CD4-positive, alpha-beta T cell treated with Interleukin-6 at 100 ng/mL for 8 hours (primary cell): ENCODE measurements at regions not wholly inside any gene's neighbourhood (a gene's known extent, or its start where the extent isn't known, plus 50 kb on each side); places are given as distances from the start of the nearest gene placed in this dataset.
"Not testable (repeated sequence)": the region's sequence is repeated elsewhere in the genome, so short reads cannot be mapped to it uniquely, and the experiment has no call there.

Experiments
- DNase-seq: peaks from one replicate; pipeline ENCODE4 v3.0.0-alpha.2; 2020; ENCODE audit warnings: mixed read lengths, low spot score

DNA sequence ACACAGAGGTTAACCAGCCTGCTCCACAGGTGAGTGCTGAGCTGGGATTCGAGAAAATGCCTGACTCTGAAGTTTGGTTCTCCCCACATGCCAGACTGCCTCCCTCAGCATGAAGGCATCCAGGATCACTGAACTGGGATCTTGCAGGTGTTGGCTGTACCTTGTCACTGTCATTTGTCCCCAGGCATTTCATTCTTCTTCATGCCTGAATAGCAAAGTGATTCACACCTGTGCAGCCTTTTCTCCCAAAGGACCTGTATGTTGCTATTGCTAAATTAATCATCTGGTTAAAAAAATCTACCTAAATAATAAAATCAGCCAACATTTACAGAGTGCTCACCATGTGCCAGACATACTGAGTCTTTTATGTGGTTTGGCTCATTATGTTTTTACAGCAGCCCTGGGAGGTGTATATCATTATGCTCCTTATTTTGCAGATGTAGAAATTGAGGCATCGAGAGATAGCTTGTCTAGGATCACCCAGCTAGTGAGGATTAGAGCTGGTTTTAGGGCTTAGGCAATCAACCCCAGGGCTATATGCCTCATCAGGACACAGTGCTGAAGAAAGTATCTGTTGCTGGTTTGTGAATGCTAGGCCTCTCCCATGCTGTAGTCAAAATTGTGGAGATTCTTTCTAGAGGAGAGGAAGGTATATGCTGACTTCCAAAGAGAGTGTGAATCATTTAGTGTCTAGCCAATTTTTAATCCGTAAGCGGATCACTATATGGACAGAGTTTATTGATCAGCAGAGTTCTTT, 204.4 kb downstream of the HIPK3 start:
- no peak for DNase-seq

DNA sequence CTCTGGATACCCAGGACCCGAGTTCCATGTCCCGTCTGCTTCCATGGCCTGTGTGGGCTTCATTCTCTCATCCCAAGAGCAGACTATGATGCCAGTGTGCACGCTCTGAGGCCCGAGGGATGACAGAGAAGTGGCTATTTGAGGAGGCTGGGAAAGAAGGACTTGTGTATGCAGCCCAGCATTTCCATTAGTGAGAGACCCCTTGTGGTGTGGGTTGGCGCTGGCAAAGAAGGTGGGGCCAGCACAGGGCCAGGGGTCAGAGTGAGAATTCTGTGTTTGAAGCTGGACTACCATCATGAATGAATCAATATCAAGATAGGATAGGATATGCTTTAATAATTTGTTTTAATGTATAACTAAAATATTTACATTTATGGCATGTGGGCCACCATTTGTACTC, 200.8 kb downstream of the HIPK3 start:
- no peak for DNase-seq

DNA sequence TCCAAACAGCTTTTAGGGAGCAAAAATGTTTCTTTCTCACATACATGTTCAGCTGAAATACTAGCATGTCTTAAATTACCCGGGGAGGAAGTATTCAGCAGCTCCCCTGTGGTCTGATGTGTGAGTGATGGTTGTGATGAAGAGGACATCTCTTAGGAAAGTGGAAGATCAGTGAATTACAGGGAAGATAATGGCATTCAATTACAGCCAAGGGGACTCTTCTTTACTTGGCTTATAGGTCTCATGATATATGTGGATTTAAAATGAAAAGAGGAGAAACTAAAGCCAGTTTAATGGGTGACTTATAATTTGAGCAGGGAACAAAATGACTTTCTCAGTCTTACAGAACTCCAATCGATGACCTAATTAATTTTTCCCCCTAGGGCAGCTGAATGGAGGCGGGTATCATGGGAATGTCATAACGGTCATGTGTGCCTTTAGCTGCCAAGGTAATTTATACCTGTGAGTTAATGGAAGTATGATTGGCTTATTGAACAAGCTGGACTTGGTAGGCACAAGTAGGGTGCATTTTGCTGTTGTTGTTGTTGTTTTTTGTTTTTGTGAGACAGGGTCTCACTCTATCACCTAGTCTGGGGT, 198.8 kb downstream of the HIPK3 start:
- DNase-seq: no peak

DNA sequence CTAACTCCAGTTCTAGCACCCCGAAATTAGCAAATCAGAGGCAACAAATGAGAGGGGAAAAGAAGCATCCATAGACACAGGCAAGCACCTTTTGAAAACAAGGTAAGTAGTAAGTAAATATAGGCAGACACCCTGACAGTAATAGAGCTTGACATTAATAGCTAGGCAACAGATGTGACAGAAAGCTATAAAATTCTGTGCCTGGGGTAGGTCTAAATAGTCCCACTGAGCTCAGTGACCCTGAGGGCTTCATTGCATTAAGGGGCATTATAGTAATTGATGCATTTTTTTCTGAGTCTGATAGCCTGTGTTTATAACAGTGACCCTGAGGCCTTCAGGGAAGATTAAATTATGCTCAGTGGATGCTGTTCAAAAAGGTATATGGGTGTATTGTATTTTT, 197.1 kb downstream of the HIPK3 start:
- no peak for DNase-seq

DNA sequence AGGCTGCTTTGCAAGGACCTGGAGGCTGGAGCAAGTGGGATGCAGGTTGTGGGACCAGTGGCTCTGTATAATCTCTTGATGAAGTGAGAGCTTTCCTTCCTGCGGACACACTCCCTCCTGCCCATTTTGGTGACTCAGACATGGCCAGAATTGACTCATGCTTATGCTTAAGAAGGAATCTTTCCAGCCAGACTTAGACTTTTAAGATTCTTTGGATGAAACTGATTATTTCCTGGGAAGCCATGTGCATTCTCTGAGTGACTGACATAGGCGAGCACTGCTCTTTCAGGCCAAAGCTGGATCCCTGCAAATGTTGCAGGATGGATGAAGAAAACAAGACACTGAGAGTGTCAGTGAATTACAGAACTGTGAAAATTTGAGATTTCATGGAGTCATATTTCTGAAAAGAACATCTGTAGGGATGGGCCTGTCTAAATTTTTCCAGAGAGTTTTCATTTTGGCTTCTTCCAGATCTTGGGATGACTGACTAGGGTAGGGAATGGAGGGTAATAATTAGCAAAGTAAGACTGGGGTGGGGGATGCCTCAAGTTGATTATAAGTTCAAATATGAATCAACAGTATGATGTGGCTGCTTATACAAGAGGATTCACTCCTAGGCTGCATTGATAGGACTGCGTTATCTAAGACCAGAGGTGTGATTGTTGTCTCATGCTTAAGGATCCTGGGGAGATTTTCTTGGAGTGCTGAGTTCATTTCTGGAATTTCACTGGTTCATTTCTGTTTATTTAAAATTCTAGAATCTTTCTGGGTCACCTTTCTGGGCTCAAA, 195.8 kb downstream of the HIPK3 start:
- no peak for DNase-seq

DNA sequence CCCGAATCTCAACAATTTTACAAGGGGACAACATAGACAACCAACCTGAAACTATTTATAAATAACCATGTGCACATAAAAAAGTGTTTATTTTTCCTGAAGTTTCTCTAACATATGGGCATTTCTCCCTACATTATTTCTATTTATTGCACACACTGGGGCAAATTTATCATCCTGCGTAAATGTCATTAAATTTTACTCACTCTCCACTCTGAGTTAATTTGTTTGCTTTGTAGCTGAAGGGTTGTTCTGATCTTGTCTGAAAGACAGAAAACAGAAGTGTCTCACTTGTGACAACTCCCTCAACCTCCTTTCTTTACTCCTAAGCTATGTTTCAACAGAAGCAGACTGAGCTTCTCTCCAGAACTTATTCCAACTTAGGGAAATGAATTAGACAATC, 194.2 kb downstream of the HIPK3 start:
- DNase-seq: no peak

DNA sequence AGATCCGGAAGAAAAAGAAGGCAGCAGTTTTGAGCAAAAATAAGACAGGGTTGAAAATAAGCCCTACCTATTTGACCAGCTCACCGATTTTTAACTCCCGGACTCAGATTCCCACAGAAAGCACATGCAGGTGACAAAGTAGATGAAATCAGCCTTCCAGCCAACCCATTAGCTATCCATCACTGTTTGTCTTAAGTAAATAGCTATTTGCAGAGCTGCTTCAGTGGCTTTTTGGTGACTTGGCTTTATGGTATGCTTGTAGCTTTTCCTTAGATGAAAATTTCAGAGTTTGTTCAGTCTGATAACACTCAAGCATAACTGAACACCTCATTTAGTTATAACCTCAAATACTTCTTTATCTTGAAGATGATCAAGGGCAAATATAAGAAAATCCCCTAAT, 192.6 kb downstream of the HIPK3 start:
- no peak for DNase-seq

DNA sequence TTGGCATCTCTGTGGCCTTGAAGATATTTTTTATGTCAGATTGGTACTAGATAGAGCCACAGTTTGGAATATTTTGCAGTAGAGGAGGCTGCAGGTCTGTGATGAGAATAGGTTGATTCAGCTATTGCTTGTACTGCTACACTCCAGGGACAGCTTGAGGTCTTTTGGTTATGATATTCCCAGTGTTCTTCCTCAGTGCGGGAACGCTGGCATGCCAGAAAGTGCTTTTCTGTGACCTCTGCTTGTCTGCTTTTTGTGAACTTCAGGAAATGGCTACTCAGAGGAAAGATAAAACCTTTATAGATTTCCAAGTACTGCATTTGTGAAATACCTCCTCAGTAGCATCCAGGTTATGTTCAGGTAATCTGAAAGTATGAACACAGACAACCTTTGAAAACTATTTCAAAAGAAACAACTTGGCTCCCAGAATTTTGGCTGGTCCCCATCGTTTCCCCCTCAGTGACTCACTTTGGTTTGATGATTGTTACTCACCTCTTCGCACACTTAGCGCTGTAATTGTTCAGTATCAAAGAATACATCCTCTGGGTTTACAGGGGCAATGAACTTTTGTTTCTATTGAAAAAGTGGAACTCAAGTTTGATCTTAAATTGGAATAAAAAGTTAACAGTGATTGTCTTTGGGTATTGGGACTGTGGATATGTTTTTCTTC, 191.4 kb downstream of the HIPK3 start:
- no peak for DNase-seq

DNA sequence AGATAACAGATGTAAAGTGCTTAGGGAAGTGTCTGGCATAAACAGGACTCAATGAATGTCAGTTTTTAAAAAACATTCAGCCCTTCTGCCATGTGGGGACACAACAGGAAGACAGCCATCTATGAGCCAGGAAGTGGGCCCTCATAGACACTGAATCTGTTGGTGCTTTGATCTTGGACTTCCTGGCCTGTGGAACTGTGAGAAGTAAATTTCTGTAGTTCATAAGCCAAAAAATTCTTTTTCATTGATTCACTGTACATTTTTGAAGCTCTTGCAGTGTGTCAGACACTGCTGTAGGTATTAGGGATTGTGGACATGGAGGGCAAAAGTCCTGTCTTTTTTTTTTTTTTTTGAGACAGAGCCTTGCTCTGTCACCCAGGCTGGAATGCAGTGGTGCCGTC, 188.6 kb downstream of the HIPK3 start:
- no peak for DNase-seq

DNA sequence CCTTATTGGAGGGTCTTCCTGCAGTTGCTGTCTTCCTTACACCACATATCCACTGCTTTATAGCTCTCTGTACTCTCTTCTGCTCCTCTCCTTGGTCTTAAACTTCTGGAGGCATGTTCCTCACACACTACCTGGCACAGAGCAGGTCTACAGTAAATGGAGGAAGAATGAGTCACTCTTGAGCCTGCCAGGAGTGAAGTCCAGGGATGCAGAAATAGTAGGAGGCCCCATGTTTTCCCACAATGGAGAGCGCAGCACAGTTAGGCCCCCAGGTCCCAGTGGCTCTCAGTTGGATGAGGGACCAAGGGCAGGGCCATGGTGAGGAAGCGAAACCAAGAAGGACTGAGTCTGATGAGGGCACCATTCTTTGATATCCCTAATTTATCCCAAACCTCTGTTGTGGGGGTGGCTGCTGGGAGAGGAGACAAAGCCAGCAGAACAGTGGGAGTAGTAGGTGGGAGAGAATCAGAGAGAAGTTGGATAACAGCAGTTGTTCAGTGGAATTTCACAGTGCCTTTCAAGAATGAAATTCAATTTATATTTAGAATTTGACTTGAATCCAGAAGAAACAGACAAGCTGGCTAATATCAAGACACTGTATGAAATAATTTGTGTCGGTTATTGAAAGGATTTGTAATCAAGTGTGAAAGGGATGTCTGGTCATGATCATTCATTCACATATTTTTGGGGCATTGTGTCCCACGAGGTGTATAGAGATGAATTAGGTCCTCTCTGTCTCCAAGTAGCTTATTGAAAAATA, 187.8 kb downstream of the HIPK3 start:
- DNase-seq: no peak

DNA sequence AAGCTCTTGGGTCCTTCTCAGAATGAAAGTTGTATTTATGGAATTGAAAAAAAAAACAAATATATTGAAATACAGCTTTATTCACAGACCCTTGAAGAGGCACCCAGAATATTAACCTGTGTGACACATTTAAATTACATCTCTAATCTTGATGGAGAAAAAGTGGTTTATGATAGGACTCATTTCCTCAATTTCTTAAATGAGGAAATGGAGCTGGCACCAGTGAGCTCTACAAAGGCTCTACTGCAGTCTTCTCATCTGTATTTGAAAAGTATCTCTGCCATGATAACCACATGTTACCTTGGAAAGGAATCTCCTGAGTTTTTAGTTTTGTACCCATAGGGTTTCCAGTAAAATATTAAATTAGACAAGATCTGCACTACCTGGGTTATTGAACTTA, 186.5 kb downstream of the HIPK3 start:
- no peak for DNase-seq

DNA sequence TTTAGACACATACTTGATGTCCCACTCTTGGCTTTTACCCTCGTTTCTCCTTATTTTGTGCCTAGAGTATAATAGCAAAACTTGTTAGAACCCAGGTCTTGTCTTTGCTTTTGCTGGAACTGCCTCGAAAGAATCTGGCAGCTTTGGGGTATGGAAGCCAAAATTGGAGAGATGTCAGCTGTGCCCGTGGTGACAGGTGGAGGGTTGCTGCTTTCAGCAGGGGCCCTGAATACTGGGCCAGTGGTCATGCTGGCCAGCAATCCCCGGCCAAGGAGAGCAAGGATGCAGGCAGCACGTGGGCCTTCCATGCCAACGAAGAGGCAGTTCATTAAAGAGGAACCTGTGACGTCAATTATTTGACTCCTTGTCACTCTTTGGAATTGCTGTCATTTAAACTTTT, 181.1 kb downstream of the HIPK3 start:
- no peak for DNase-seq

DNA sequence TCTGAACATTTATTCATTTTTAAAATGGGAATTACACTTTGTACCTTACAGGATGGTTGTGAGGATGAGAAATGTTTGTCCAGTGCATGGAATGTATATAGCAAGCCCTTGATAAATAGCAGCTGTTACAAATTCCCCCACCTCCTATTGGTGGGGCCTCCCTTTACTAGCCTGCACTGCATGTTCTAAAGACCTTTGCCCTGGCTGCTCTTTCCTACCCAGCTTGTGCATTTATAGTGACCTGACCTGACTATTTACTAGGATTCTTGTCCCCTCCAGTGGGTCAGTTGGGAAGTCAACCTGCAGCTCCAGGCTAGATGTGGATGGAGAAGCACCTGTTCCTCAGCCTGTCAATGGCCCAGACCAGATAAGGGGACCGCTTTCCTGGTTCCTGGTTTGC, 180.3 kb downstream of the HIPK3 start:
- no peak for DNase-seq

DNA sequence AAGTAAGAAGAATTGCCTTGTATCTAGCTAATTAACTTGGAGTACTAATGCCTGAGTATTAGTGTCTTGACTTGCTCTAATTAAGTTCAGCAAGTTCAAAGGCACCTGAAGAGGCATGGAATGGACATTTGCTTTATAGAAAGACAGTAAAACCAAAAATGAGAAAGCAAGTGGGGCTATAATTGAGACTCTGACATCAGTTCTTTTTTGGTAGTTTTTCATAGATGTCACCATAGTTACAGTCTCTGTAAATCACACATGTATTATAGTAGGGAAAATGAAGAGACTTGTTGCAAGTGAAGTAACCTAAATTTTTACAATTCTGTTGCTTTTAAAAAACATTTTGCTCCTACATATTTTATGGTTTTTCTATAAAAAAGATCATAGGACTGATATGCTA, 178.0 kb downstream of the HIPK3 start:
- no peak for DNase-seq

DNA sequence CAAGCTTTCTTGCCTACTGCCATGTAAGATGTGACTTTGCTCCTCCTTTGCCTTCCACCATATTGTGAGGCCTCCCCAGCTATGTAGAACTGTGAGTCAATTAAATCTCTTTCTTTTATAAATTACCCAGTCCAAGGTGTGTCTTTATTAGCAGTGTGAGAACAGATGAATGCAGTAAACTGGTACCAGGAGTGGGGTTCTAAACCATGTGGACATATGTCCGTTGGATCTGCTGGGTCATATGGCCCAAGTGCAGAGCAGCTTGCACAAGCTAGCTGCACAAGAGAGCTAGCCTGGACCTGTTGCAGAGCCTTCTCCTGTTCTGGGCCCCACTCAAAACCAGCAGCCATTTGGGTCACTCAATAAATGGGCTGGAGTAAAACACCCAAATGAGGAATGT, 177.1 kb downstream of the HIPK3 start:
- DNase-seq: no peak

DNA sequence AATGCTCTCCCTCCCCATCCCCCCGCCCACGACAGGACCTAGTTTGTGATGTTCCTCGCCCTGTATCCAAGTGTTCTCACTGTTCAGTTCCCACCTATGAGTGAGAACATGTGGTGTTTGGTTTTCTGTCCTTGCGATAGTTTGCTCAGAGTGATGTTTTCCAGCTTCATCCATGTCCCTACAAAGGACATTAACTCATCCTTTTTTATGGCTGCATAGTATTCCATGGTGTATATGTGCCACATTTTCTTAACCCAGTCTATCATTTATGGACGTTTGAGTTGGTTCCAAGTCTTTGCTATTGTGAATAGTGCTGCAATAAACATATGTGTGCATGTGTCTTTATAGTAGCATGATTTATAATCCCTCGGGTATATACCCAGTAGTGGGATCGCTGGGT, 171.3 kb downstream of the HIPK3 start:
- DNase-seq: not testable (repeated sequence)

DNA sequence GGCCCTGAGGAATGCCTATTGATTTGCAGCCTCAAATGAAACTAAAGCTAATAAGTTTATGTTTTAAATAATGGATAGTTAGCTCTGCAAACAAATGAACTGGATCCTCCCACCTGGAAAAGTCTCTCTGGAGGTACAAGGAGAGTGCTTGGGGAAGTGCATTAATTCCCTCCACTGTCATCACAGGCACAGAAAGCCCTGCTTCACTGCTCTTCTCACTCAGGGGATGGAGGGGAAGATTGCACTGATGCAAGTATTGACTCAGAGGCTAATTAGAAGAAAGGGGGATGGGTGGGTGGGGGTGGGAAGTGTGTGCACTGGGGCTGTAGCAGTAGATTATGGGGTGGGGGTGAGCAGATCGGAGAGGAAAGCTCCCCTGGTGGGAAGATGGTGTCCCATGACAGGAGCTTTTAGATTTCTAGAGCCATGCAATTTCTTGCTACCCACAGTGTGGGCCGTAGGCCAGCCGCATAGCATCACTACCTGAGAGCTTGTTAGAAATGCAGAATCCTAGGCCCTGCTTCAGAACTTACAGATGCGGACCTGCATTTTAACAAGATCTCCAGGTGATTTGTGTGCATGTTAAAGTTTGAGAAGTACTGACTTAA, 163.9 kb downstream of the HIPK3 start:
- DNase-seq: no peak

DNA sequence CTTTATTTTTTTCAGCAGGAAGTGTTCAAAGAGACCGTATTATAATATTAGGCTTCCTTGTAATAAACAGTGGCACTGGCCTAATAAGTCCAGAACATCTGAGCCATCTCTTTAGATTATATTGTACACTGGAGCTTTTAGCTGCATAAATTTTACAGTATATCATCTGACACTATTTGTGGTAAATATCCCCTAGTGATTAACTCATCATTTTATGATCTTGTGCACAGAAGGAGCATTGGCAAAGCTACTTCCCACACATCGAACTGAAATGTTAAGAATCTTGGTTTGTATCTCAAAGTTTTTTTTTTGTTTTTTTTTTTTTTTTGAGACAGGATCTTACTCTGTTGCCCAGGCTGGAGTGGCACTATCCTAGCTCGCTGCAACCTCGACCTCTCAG, 162.7 kb downstream of the HIPK3 start:
- no peak for DNase-seq

DNA sequence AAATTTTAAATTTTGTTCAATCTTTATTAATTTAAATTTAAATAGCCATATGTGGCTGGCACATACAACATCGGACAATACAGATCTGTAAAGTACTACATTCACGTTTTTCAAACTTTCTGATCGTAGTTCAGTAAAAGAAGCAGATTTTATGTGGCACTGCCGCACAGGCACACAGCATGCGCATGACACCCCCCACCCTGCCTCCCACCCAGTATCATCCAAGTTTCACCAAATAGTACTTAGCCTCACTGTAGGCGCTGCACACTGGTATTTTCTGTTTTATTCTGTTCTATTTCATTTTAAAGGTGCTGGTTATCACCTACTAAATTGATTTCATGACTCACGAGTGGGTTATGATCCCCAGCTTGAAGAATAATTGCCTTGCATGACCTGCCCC, 159.9 kb downstream of the HIPK3 start:
- no peak for DNase-seq

DNA sequence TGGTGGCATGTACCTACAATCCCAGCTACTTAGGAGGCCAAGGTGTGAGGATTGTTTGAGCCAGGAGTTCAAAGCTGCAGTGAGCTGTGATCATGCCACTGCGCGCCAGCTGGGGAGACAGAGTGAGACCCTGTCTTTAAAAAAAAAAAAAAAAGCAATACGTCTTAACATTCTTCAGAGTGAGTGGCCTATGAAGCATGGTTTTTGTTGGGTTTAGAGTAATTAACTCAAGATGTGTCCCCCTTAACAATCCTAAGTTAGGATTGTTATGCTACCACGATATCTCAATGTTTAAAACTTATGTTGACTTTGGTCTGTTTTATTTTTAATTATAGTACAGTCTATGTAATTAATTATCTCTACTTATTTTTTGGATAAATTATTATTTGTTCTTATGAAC, 156.1 kb downstream of the HIPK3 start:
- DNase-seq: no peak

DNA sequence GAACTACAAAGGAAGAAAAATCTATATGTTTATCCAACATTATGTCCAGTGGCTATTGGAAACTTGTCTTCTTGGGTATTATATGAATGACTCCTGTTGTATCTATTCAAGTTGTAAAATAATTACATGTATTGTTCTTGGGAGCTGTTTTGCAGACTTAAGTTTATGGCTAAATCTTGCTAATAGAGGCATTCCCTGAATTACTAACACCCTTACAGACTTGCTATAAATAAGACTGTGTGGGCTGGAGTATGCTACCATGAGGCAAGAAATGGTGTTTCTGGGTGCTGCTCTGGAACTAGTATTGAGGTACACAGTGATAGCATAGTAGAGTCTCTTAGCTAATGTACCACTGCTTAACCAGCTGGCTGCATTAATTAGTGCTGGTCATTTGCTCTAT, 155.1 kb downstream of the HIPK3 start:
- no peak for DNase-seq

DNA sequence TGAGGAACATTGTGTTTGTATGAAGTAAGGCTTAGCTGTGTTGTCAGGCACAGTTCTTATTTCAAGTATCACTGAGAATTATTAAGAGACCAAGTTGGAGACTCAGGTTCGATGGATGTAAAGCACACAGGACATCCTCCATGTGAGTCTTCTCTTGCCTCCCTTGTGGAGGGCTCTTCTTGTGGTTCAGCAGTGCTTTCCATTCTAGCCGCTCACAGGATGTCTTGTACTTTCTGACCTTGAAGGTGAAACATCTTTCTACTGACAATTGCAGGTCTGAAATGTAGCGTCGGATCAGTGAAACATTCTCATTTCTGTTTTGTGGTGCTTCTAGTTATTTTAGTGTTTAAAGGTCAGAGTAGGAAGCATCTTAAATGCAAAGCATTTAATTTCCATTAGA, 154.6 kb downstream of the HIPK3 start:
- DNase-seq: no peak
